A673 (cell line): ENCODE measurements at regions not wholly inside any gene's neighbourhood (a gene's known extent, or its start where the extent isn't known, plus 50 kb on each side); places are given as distances from the start of the nearest gene placed in this dataset.

Experiments
- BruUV-seq: library from RNA; stranded (reverse); fragments of 400-500 nt; replicated peaks from 2 replicates; lab custom pipeline; 2021; lab: Mats Ljungman, UMichigan
- CTCF ChIA-PET: fragments of 300-600 bp; sonication (Branson Sonifier 250); formaldehyde crosslinking; loops from one replicate; lab custom pipeline; 2022; ENCODE audit warnings: antibody characterized with exemption; lab: Charles Lee
- POLR2A ChIA-PET: fragments of 300-600 bp; sonication (Branson Sonifier 250); formaldehyde crosslinking; loops from one replicate; lab custom pipeline; 2022; ENCODE audit warnings: antibody characterized with exemption; ENCODE audit not compliant: low non-redundant PET; lab: Charles Lee
- DNase-seq: peaks from one replicate; pipeline ENCODE4 v3.0.0-alpha.2; 2015; ENCODE audit warnings: low spot score
- H3K27ac ChIP-seq: fragments of 200-600 bp; sonication (generic); 2 replicates; pipeline ENCODE4 v1.5.1; 2016; ENCODE audit warnings: mixed run types, low read depth, mild to moderate bottlenecking, mixed read lengths, antibody characterized with exemption, low read length; ENCODE audit not compliant: poor library complexity, severe bottlenecking
- H3K27me3 ChIP-seq: fragments of 200-600 bp; sonication (generic); replicated peaks from 2 replicates; pipeline ENCODE4 v1.6.1; 2017; ENCODE audit warnings: mixed run types, low read depth, mild to moderate bottlenecking, mixed read lengths, antibody characterized with exemption, low read length; ENCODE audit not compliant: insufficient read depth, poor library complexity
- H3K36me3 ChIP-seq: fragments of 200-600 bp; sonication (generic); 2 replicates; pipeline ENCODE4 v1.6.1; 2016; ENCODE audit warnings: mixed run types, mild to moderate bottlenecking, mixed read lengths, antibody characterized with exemption, low read length; ENCODE audit not compliant: insufficient read depth, poor library complexity, severe bottlenecking
- H3K4me1 ChIP-seq: fragments of 200-600 bp; sonication (generic); 2 replicates; pipeline ENCODE4 v1.6.1; 2017; ENCODE audit warnings: mixed run types, mild to moderate bottlenecking, mixed read lengths, antibody characterized with exemption, low read length; ENCODE audit not compliant: insufficient read depth, poor library complexity, severe bottlenecking
- H3K4me3 ChIP-seq: fragments of 200-600 bp; sonication (generic); 2 replicates; pipeline ENCODE4 v1.5.1; 2016; ENCODE audit warnings: low read depth, mixed run types, mild to moderate bottlenecking, mixed read lengths, low read length; ENCODE audit not compliant: poor library complexity, severe bottlenecking
- H3K9me3 ChIP-seq: fragments of 200-600 bp; sonication (generic); 2 replicates; pipeline ENCODE4 v1.6.1; 2016; ENCODE audit warnings: mixed run types, low read depth, mild to moderate bottlenecking, mixed read lengths, antibody characterized with exemption, low read length; ENCODE audit not compliant: poor library complexity, severe bottlenecking
- CTCF ChIP-seq: fragments of 300-800, 200-600 bp; sonication (generic); conservative IDR thresholded peaks from 2 replicates; pipeline ENCODE4 v1.5.1; 2017; ENCODE audit warnings: low read depth, mild to moderate bottlenecking, antibody characterized with exemption, low read length, moderate library complexity, mixed read lengths
- EZH2 ChIP-seq: fragments of 200-600 bp; sonication (generic); IDR thresholded peaks from 2 replicates; pipeline ENCODE4 v1.6.1; 2017; ENCODE audit warnings: borderline replicate concordance, low read depth, mild to moderate bottlenecking, mixed read lengths, antibody characterized with exemption, low read length; ENCODE audit not compliant: poor library complexity, severe bottlenecking
- intact Hi-C: fragments of 100-400 bp; cut with micrococcal nuclease; formaldehyde crosslinking; loops from one replicate; pipeline ENCODE4 v1.10.0; 2022; ENCODE audit not compliant: unreplicated experiment

- H3K4me1 ChIP-seq, result no peaks in the 10 kb centered on the region
- peaks cover 15% of the 10 kb centered on the region for H3K9me3 ChIP-seq
- no peak for TF ChIP-seq CTCF
- intact Hi-C loops, result no loop called here
- no peak overlapping the region for H3K27ac ChIP-seq
- BruUV-seq, result no TSS peak
- ChIA-PET CTCF (no interaction called here), POLR2A (no interaction called here)
- no peak overlapping the region for H3K4me3 ChIP-seq
- no peak for DNase-seq
- H3K36me3 ChIP-seq, result no peaks in the 10 kb centered on the region
- H3K27me3 ChIP-seq, result no peaks in the 10 kb centered on the region
Measured at GRCh38 chr1:5165762-5166161, 511.4 kb downstream of the AJAP1 start.

GRCh38 chr1:5164158-5164557 is 509.7 kb downstream of the AJAP1 start:
- Histone ChIP-seq H3K27ac (no peak overlapping the region), H3K4me1 (no peaks in the 10 kb centered on the region), H3K9me3 (peaks cover 3% of the 10 kb centered on the region), H3K4me3 (no peak overlapping the region), H3K36me3 (no peaks in the 10 kb centered on the region), H3K27me3 (no peaks in the 10 kb centered on the region)
- no TSS peak for BruUV-seq
- intact Hi-C loops, result no loop called here
- CTCF ChIA-PET, result no interaction called here
- POLR2A ChIA-PET, result no interaction called here
- DNase-seq, result no peak
- TF ChIP-seq EZH2, result no peak
- TF ChIP-seq CTCF, result no peak

- intact Hi-C loops, result no loop called here
- BruUV-seq, result no TSS peak
- Histone ChIP-seq H3K9me3 (peaks cover 8% of the 10 kb centered on the region), H3K4me1 (no peaks in the 10 kb centered on the region), H3K36me3 (no peaks in the 10 kb centered on the region), H3K27me3 (no peaks in the 10 kb centered on the region), H3K27ac (no peak overlapping the region), H3K4me3 (no peak overlapping the region)
- ChIA-PET POLR2A (no interaction called here), CTCF (no interaction called here)
- no peak for DNase-seq
- TF ChIP-seq CTCF, result no peak
Measured at GRCh38 chr1:5161372-5161771, 507.0 kb downstream of the AJAP1 start.
